Stomach (tissue), 4 donors: ENCODE measurements at regions not wholly inside any gene's neighbourhood (a gene's known extent, or its start where the extent isn't known, plus 50 kb on each side); places are given as distances from the start of the nearest gene placed in this dataset.

Source experiments
- POLR2A ChIP-seq, 4 donors: fragments of 450-650 bp; IDR thresholded peaks; one replicate each; pipeline ENCODE4 v1.6.1; 2016; ENCODE audit warnings: antibody characterized with exemption in 4 of 4, control low read depth in 2 of 4, mild to moderate bottlenecking in 1 of 4, moderate library complexity in 1 of 4
- POLR2AphosphoS5 ChIP-seq, 3 donors: sonication (generic); formaldehyde crosslinking; IDR thresholded peaks; one replicate each; pipeline ENCODE4 v1.6.1; 2016; ENCODE audit warnings: antibody characterized with exemption in 3 of 3

GRCh38 chrX:104445591-104445990 lies 120.4 kb upstream of the IL1RAPL2 start:
- TF ChIP-seq POLR2A (IDR thresholded peaks at IDR 0.05), result no peak
- TF ChIP-seq POLR2AphosphoS5 (IDR thresholded peaks at IDR 0.05), result no peak
